GM21447 (cell line): ENCODE measurements at regions not wholly inside any gene's neighbourhood (a gene's known extent, or its start where the extent isn't known, plus 50 kb on each side); places are given as distances from the start of the nearest gene placed in this dataset.
"Not testable (repeated sequence)": the region's sequence is repeated elsewhere in the genome, so short reads cannot be mapped to it uniquely, and the experiment has no call there.

ENCODE experiments used
- ATAC-seq: cut with Tn5 transposase; IDR thresholded peaks from one replicate; pipeline ENCODE4 v1.9.1; 2021; ENCODE audit not compliant: unreplicated experiment

GRCh38 chr2:118431165-118431517 is 342.9 kb downstream of the INSIG2 start:
- ATAC-seq: no peak

DNA sequence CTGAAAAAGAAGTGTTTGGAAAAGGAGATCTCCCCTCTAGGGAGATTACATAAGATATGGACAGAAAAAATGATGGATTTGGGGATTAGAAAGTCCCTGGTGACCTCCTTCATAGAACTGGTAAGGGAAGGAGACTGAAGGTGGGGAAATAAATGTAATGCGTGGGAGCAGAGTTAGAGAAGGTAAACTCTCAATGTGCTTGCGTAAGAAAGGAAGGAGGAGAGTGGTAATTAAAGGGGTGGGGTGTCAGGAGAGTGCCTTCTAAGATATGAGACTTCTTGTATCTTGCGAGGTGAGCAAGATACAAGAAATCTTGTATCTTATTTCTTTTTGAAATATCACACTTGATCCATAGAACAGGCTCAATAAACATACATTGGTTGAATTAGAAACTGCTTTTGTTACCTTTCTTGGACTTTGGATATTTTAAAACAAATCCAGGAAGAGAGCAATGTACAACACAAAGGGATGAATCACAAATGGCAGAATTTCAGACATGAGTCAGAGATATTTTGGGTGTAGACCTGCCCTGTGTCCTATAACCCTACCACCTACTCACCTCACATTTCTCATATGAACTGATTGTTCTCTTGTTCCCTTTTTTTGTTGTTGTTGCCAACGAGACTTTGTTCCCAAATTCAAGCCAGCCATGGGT is 342.4 kb downstream of the INSIG2 start:
- no peak for ATAC-seq

DNA sequence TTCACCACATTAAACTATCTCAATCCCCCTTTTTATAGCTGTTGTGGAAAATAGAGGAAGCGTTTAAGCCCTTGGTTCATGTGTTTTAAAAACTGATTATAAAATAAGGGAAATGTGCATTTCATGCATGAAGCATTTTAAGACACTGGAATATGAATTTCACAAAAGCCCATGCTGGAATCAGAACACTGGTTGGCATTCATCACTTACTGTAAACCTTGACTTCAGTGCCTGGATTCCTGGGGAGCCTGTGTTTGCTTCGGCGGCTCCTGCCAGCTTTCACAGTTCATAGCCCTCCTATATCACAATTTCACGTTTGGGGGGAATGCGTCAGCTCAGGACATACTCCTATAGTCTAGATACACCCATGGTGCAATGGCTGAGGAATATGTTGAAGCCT is 336.9 kb downstream of the INSIG2 start:
- ATAC-seq: no peak

DNA sequence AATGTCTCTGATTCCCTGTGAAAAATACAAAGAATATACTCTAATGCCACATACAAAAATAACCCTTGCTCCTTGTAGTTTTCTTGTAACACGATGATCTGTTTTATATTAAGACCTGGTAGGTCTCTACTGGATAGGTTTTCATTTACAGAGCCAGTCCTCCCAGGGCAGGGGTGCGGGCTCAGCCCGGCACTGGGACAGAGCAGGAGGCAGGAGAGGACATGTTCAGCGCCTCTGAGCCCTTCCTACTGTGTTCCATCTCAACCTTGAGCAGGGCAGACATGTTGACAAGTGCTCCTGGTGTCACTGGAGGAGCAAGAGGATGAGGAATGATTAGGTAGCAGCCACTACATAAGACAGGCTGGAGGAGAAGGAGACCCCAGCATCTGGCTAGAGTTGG is 335.5 kb downstream of the INSIG2 start:
- no peak for ATAC-seq

DNA sequence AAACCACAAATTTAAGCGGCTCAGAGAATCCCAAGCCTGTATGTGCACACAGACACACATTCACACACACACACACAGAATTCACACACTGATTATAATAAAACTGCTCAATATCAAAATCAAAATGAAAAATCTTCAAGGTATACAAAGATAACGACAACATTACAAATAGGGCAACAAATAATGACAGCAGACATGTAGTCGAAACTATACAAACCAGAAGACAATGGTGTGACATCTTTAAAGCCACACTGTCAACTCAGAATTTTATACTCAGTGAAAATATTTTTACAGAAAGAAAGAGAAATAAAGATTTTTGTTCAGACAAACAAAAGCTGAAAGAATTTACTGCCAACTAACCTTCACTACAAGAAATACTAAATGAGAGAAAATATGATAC is 333.4 kb downstream of the INSIG2 start:
- ATAC-seq: no peak

- no peak for ATAC-seq
Measured at GRCh38 chr2:118417406-118418120, 329.3 kb downstream of the INSIG2 start.

DNA sequence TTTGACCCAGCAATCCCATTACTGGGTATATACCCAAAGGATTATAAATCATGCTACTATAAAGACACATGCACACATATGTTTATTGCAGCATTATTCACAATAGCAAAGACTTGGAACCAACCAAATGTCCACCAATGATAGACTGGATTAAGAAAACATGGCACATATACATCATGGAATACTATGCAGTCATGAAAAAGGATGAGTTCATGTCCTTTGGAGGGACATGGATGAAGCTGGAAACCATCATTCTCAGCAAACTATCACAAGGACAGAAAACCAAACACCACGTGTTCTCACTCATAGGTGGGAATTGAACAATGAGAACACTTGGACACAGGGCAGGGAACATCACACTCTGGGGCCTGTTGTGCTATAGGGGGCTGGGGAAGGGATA is 326.9 kb downstream of the INSIG2 start:
- ATAC-seq: not testable (repeated sequence)

DNA sequence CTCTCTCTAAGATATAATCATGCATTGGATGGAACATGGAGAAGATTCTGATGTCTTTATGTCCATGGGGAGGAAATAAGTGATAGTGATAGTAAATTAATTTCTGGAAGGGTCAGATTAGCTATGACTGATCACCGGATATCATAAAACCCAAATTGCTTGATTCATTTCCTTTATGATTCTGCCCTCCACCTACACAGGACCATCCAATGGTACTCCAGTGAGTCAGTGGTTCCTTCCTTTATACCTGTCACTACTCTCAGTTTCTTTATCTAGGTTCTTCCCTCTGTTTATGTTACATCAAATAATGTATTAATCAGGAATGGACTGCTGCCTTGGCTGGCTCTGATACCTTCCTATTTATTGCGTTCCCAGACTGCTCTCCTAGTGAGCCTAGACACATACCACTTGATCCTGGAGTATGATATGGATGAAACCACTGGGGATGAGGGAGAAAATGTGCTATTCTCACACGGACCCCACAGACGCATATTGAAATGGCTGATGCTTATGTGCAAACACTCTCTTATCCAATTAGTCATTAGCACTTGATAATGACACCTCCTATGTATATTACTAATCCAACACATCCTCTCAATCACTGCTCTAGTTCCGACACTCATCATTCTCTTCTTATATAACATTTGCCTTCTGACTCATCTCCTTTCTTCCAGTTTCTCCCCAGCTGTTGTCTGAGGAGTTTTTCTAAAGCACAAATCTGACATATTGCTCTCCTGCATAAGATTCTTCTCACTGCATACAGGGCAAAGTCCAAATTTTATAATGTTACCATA is 315.6 kb downstream of the INSIG2 start:
- ATAC-seq: no peak

- no peak for ATAC-seq
Measured at GRCh38 chr2:118388771-118389170, 300.5 kb downstream of the INSIG2 start.

- no peak for ATAC-seq
Measured at GRCh38 chr2:118387509-118387908, 299.2 kb downstream of the INSIG2 start.

- ATAC-seq: no peak
Measured at GRCh38 chr2:118386641-118387302, 298.5 kb downstream of the INSIG2 start.

- no peak for ATAC-seq
Measured at GRCh38 chr2:118380915-118381653, 292.8 kb downstream of the INSIG2 start.

- no peak for ATAC-seq
Measured at GRCh38 chr2:118375907-118376485, 287.7 kb downstream of the INSIG2 start.

DNA sequence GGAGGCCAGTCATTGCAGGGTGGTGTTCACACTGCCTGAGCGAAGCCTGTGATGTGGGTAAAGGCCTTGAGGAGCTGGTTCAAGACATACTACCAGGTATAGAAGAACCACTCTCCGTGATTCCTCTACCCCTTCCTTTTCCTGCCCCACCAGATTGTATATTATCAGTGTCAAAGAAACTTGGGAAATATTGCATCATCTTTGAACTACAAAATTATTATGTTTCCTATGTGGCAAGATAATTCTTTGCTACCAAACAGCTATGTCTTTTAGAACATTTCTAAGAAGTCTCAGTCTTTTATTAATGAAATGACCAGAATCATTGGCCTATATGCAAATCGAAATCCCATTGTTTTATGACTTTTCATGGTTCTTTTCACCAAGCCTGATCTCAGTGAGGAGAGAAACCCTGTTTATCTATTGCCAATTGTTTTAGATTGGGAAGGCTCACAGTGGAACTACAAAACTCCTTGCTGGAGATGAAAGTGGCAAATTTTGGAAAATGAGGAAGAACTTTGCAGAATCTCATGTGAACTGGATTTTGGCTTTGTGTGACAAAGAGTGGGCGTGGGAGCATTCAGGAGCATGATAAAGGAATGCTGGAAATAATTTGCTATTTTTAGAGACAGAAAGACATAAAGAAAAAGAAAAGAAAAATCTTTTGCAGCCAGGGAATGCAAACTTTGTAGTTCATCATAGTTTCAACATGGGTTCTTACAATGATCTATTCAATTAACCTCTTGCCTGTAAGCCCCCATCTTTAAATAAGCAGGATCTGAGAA is 286.9 kb downstream of the INSIG2 start:
- ATAC-seq: no peak

DNA sequence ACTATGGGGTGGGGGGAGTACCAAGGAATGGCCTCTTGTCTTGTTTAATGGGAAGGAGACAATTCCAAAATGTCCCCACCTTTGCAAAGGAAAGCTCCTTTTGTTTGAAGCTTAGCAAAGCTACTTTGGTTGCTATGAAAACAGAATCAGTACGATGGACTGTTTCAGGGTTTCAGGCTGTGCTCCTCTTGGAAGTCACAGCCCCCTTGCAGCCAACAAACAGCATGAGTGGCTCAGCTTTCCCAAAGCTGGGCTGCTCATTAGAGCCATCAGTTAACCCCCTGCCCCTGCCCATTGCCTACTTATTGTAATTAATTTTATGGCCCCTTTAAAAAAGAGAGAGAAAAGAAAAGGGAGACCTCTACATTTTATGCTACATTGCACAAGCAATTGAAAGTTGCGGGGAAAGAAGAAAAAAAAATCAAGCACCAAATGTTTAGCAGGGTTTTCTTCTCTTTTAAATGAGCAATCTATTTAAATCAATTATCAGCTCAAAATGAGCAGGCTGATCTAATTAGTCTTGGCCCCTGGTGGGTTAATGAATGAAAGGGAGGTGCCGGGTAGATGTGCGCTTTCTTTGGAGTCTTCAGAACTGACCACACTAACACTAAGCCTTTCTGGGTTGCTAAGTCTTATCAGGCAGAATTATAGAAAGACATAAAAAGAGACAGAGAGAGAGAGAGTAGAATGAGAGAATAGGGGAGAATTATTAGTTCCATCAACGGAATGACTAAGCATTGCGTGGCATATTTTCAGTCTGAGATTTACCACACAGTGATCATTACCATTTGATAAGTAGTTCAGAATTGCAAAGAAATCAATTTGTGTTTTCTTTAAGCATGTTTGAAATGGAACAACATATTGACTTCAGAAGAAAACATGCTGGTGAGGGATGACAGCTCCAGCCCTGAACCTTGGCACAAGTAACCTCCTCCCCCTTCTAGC is 284.9 kb downstream of the INSIG2 start:
- no peak for ATAC-seq

DNA sequence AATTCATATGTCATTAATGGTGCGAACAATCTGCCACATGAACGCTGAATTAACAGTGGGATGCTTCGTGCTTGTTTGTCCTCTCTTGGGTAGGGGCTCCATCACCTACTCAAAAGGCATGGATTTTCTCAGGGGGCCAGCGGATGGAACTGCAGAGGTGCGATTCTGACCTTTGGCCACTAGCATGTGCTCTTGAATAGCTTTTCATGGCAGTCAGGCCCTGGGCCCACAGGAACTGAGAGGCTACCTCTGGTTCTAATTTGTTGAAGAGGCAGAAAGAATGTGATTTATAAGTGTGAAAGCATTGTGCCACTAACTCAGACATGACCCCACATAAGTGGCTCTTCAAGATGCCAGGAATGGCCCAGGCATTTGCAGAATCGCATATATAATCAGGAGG is 283.2 kb downstream of the INSIG2 start:
- peak; percentile 61 for ATAC-seq

- not testable (repeated sequence) for ATAC-seq
Measured at GRCh38 chr2:118369521-118369920, 281.2 kb downstream of the INSIG2 start.

GRCh38 chr2:118363604-118364003 is 275.3 kb downstream of the INSIG2 start:
- no peak for ATAC-seq

- ATAC-seq: no peak
Measured at GRCh38 chr2:118356051-118356450, 267.8 kb downstream of the INSIG2 start.
